Suppressor macrophage (primary cell): ENCODE measurements at regions not wholly inside any gene's neighbourhood (a gene's known extent, or its start where the extent isn't known, plus 50 kb on each side); places are given as distances from the start of the nearest gene placed in this dataset.
"Not testable (repeated sequence)": the region's sequence is repeated elsewhere in the genome, so short reads cannot be mapped to it uniquely, and the experiment has no call there.

Experiments
- DNase-seq, 4 experiments: peaks; one replicate each; pipeline ENCODE4 v3.0.0-alpha.2; 2020 to 2022

GRCh38 chr13:84834201-84834600 lies 951.9 kb upstream of the SLITRK1 start:
- no peak for DNase-seq

GRCh38 chr13:84831666-84832657 lies 949.7 kb upstream of the SLITRK1 start:
- no peak for DNase-seq

DNA sequence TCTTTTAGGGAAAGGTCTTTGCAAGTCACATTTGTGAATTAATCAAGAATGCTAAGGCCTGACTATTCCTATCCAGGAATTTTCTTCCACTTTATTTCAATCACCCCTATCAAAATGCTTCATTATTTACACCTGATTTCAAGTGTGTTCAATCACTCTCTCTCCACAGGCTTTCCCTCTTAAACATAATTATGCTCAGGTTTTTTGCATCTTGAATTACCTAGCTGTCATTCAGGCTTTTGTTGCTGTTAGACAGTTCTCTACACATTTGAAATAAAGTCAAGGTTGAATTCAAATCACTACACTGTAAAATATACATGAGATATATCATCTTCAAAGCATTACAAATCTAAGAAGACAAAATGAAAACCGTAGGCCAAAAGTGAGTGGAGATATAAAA lies 941.3 kb upstream of the SLITRK1 start:
- DNase-seq: no peak

DNA sequence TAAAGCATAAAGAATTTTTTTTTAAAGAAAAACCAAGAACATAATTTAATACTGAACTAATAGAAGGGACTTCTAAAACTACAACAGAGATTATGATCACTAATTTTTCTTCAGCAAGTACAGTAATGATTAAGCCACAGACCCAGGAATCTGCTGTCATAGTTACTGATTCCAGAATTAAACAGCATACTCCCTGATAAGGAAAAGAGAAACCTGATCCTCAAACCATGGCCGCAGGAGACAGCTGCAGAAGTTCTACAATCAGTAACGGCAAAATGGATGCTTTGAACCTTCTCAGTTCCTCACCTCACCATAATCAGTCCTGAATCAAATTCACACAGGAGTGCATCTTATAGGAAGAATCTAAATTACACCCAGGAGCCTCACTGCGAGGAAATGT lies 939.0 kb upstream of the SLITRK1 start:
- DNase-seq: no peak

GRCh38 chr13:84816567-84817105 lies 934.4 kb upstream of the SLITRK1 start:
- DNase-seq: no peak

GRCh38 chr13:84812789-84813188 lies 930.5 kb upstream of the SLITRK1 start:
- no peak for DNase-seq

DNA sequence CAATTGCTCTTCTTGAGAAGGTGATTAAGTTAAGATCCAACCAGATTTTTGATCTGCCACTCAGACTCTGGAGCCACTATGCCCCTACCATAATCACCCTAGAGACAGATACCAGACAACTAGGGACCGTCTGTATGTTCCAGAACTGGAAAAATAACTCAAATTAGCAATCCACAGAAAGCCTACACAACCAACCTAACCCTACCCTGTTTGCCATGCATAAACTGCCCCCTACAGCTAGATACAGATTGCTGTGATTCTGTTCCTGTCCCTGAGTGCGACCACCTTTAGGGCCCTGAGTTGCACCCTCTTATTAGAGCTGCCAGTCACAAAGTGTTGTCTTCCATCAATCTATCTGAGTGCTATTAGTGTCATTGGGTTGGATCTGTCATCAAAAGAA lies 929.8 kb upstream of the SLITRK1 start:
- DNase-seq: no peak

GRCh38 chr13:84810781-84811180 lies 928.5 kb upstream of the SLITRK1 start:
- DNase-seq: no peak

GRCh38 chr13:84802073-84802472 lies 919.8 kb upstream of the SLITRK1 start:
- DNase-seq: no peak

- DNase-seq: no peak
Measured at GRCh38 chr13:84784443-84785153, 902.3 kb upstream of the SLITRK1 start.

DNA sequence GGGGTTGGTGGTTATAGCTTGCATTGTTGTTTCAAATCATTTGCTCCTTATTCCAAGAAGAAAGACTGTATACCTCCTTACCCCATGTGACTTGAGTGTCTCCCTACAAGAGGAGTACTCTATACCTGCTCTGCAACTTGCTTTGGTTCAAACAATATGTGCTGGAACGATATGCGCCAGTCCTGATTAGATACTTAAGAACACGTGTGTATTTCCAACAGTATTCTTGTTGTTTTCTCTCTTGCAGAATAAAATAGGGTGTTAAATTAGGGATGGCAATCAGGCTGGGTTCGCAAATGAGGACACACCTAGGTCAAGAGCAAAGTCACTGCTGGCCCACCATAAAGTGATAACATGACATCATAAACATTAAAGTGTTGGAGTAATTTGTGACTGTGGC lies 895.0 kb upstream of the SLITRK1 start:
- DNase-seq: no peak

DNA sequence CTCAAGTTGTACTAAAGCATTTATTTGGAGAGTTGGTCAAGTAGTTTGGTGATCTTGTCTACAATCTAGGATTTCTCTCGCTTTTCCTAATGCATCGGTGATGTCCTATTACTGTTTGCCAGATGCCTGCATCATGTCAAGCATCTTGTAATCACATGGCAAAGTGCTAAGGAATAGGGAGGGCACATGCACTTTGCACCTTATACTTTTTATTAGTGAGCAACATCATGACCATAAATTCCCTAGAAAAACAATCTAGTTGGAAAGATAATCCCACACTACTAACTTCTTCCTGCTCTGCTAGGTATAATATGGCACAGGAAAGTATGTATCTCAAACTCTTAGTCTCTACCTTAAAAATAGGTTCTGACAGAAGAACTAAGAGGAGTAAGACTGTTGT lies 894.3 kb upstream of the SLITRK1 start:
- DNase-seq: no peak

GRCh38 chr13:84775920-84776319 lies 893.6 kb upstream of the SLITRK1 start:
- not testable (repeated sequence) for DNase-seq

DNA sequence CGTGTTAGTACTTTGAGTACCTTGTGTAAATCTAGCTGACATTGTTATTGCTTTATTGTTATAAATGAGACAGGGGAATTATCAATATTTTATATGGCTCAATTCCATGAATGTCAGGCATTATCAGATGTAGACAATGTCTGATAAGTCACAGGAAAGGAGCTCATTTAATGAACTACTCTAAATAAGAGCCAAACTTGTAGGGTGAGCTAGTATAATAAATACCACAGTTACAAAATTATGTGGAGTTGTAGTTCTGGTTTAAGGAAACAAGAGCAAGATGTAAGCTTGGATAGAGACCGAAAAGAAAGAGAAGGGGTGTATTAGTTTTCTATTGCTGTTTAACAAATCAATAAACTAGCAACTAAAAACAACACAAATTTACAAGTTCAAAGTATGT lies 891.8 kb upstream of the SLITRK1 start:
- no peak for DNase-seq

DNA sequence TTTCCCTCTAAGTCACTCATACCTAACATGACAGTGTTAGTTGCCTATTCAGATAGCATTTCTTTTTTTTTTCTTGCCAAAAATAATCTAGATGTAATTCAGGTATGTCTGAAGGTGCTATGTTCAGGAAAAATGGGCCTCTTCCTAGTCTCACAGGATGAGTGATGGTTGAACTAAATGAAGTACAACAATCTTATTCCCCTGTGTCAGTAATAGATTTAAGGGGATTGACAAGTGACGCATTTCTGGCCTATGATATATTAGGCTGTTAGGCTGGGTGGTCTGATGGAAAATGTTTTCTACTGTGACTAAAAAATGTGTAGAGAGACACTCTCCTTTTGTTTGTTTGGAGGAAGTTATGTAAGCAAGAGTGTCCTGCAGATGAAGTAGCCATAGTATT lies 878.7 kb upstream of the SLITRK1 start:
- DNase-seq: no peak

- no peak for DNase-seq
Measured at GRCh38 chr13:84749126-84749525, 866.9 kb upstream of the SLITRK1 start.

DNA sequence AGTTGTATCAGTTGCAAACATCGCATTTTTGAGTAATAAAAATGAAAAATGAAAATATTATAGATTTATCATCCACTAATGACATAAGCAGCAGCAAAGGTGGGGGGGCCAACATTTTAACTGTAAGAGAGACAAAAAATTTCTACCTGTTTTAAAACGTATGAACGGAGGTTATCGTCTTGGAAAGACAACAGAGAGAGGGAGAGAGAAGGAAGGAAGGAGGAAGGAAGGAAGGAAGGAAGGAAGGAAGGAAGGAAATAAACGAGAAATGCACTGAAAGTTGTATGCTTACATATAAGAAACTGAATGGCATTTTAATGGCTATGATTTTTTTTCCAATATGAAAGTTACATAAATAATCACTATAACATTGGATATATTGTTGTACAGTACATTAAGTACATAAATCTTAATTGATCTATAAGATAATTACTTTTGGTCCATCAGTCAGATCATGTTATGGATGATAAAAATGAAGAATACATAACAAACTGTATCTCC lies 862.8 kb upstream of the SLITRK1 start:
- DNase-seq: no peak

GRCh38 chr13:84744203-84744602 lies 861.9 kb upstream of the SLITRK1 start:
- DNase-seq: no peak

DNA sequence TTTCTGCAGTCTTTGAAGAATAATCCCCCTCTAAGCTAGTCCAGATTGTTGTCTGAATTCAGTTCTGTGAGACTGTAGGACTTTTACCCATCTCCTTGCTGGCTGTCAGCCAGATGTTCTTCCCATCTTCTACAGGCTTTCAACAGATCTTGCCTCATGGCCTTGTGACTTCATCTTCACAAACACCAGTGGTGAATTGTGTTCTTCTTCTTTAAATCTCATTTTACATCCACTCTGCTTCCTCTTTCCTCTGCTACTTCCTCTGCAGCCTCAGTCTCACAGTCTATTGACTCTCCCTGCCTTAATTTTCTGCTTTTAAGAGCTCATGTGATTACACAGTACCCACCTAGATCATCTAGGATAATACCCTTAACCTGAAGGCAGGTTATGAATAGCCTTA lies 859.0 kb upstream of the SLITRK1 start:
- DNase-seq: peak; percentile 5 to 67 (median 50)

DNA sequence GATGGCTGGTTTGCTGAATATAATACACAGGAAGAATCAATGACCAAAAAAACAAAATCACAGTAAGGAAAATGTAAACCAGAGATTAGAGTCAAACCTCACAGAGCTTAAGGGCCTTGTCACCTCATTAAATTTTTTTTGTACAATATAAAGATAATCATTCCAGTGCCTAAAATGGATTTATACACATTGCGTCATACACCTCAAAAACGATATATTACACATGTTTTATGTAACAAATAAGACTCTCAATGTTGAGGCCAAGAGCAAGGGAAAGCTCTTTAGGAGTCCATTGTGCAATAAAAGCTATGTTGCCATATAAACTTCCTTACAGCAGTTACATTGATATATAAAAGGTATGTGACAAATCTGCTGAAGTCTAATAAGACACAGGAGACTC lies 856.7 kb upstream of the SLITRK1 start:
- DNase-seq: no peak

GRCh38 chr13:84737661-84738060 lies 855.4 kb upstream of the SLITRK1 start:
- DNase-seq: no peak

DNA sequence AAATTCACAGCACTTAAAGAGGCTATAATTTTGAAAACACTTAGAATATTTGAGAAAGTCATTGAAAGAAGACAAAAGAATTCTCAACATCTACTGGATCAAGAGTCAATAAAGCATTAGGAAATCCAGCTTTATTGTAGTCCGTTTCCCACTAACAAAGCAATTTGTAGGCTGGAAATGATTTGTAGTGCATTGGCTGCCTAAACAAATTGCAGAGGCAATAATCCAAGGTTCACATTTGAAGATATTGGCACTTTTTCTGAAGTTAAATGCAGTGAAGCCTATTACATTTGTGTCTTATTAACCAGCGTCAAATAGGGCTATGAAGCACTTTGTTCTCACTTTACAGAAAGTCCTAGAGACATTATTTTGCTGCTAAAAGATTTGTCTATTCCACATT lies 848.1 kb upstream of the SLITRK1 start:
- no peak for DNase-seq

GRCh38 chr13:84705982-84706710 lies 823.9 kb upstream of the SLITRK1 start:
- DNase-seq: no peak
